RWPE2 (cell line): ENCODE measurements at regions not wholly inside any gene's neighbourhood (a gene's known extent, or its start where the extent isn't known, plus 50 kb on each side); places are given as distances from the start of the nearest gene placed in this dataset.
"Not testable (repeated sequence)": the region's sequence is repeated elsewhere in the genome, so short reads cannot be mapped to it uniquely, and the experiment has no call there.

Experiments
- ATAC-seq: fragments of 200-7000 bp; cut with Tn5 transposase; 3 replicates; pipeline ENCODE4 v1.9.1; 2021; ENCODE audit warnings: low read depth
- DNase-seq: peaks from one replicate; pipeline ENCODE4 v3.0.0-alpha.2; 2020; ENCODE audit warnings: low spot score
- H3K27ac ChIP-seq: fragments of 450-650 bp; 2 replicates; pipeline ENCODE4 v1.5.1; 2017; ENCODE audit warnings: mild to moderate bottlenecking; ENCODE audit not compliant: poor library complexity, severe bottlenecking
- H3K27me3 ChIP-seq: fragments of 250-450 bp; sonication (Bioruptor Pico); 2 replicates; pipeline ENCODE4 v1.5.1; 2021; ENCODE audit warnings: mild to moderate bottlenecking, moderate library complexity; ENCODE audit not compliant: insufficient read depth, poor library complexity, severe bottlenecking
- H3K36me3 ChIP-seq: fragments of 250-450 bp; sonication (Bioruptor Pico); 2 replicates; pipeline ENCODE4 v1.5.1; 2020; ENCODE audit warnings: low read depth, mild to moderate bottlenecking, moderate library complexity
- H3K4me1 ChIP-seq: fragments of 250-450 bp; sonication (Bioruptor Pico); 2 replicates; pipeline ENCODE4 v1.5.1; 2021; ENCODE audit warnings: mild to moderate bottlenecking, moderate library complexity; ENCODE audit not compliant: insufficient read depth, poor library complexity, severe bottlenecking
- H3K4me3 ChIP-seq: fragments of 250-450 bp; sonication (Bioruptor Pico); 2 replicates; pipeline ENCODE4 v1.5.1; 2021; ENCODE audit warnings: mild to moderate bottlenecking, moderate library complexity; ENCODE audit not compliant: severe bottlenecking
- H3K9me3 ChIP-seq: fragments of 250-450 bp; sonication (Bioruptor Pico); 2 replicates; pipeline ENCODE4 v1.5.1; 2021; ENCODE audit warnings: mild to moderate bottlenecking, moderate library complexity; ENCODE audit not compliant: severe bottlenecking
- TF ChIP-seq, protein P1 (sequence below): fragments of 450-650 bp; IDR thresholded peaks from one replicate; pipeline ENCODE4 v1.5.1; 2017; ENCODE audit warnings: mild to moderate bottlenecking, moderate library complexity; ENCODE audit not compliant: poor library complexity, severe bottlenecking

DNA sequence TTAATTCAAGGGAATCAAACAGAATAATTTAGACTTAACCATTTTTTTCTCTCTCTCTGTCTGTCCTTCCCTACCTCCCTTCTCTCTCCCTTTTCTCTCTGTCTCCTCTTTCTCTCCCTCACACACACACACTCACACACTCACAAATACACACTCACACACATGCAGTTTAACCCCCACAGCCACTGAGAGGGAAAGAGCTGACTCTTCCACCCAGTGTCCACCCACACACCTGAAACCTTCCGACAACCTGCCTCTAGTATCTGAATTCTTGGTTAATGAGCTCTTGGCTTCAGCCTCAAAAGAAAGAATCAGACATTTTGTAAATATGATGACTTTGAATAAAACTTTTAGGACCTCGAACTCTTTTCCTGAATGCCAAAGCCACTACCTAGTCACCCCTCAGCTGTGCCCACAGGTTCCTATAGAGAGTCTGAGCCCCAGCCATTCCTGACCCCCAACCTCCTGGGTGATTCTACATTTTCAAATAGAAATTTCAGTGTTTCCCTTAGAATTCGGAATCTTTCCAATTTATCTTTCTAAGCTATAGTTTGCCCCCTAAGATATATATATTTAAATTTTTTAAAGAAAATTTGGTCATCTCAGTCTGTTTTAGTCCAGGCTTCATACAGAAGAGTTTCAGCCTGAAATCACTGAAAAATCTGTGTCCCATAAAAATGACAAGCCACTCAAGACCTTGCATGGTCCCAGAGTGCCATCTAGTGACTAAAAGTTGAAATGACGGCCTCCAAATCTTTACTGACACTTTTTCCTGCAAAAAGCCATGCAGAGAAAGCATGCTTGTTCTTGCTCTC, 202.8 kb downstream of the IPMK start:
- TF ChIP-seq, protein P1, sequence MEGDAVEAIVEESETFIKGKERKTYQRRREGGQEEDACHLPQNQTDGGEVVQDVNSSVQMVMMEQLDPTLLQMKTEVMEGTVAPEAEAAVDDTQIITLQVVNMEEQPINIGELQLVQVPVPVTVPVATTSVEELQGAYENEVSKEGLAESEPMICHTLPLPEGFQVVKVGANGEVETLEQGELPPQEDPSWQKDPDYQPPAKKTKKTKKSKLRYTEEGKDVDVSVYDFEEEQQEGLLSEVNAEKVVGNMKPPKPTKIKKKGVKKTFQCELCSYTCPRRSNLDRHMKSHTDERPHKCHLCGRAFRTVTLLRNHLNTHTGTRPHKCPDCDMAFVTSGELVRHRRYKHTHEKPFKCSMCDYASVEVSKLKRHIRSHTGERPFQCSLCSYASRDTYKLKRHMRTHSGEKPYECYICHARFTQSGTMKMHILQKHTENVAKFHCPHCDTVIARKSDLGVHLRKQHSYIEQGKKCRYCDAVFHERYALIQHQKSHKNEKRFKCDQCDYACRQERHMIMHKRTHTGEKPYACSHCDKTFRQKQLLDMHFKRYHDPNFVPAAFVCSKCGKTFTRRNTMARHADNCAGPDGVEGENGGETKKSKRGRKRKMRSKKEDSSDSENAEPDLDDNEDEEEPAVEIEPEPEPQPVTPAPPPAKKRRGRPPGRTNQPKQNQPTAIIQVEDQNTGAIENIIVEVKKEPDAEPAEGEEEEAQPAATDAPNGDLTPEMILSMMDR, result peak; percentile 93
- no peaks in the 10 kb centered on the region for H3K9me3 ChIP-seq
- H3K27me3 ChIP-seq, result no peaks in the 10 kb centered on the region
- no peak overlapping the region for H3K4me3 ChIP-seq
- no peak overlapping the region for H3K27ac ChIP-seq
- no peaks in the 10 kb centered on the region for H3K36me3 ChIP-seq
- ATAC-seq (no peak), DNase-seq (no peak)
- H3K4me1 ChIP-seq, result no peaks in the 10 kb centered on the region

DNA sequence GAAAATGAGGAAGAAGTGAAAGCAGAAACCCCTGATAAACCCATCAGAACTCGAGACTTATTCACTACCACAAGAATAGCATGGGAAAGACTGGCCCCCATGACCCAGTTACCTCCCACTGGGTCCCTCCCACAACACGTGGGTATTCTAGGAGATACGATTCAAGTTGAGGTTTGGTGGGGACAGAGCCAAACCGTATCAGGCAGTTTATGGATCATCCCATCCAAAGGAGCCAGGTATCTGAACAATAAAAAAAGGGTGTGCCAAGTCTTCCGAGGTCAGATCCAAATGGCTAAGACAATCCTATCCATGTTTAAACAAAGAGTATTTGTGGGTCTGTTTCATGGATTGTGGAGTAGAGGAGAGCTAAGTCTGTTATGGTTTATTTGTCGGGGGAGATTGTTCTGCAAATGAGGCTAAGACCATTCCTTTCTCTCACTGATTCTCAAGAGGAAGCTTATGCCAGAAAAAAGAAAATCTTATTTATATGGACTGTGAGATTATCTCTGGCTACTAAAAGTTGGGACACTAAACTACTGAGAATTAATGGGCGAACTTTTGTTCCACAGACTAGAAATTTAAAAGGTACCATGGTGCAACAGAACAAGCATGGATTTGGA, 203.7 kb downstream of the IPMK start:
- H3K27me3 ChIP-seq, result no peaks in the 10 kb centered on the region
- H3K36me3 ChIP-seq, result no peaks in the 10 kb centered on the region
- no peak for DNase-seq
- no peak overlapping the region for H3K4me3 ChIP-seq
- TF ChIP-seq, protein P1, result no peak
- H3K9me3 ChIP-seq, result no peaks in the 10 kb centered on the region
- ATAC-seq, result no peak
- no peak overlapping the region for H3K27ac ChIP-seq
- H3K4me1 ChIP-seq, result no peaks in the 10 kb centered on the region

DNA sequence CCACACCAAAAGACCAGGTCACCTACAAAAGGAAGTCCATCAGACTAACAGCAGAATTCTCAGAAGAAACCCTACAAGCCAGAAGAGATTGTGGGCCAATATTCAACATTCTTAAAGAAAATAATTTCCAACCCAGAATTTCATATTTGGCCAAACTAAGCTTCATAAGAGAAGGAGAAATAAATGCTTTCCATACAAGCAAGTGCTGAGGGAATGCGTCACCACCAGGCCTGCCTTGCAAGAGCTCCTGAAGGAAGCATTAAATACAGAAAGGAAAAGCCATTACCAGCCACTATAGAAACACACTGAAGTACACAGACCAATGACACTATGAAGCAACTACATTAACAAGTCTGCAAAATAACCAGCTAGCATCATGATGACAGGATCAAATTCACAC, 209.0 kb downstream of the IPMK start:
- DNase-seq, H3K36me3 ChIP-seq, H3K4me3 ChIP-seq, H3K4me1 ChIP-seq, ATAC-seq, H3K9me3 ChIP-seq, H3K27ac ChIP-seq, H3K27me3 ChIP-seq: not testable (repeated sequence)

DNA sequence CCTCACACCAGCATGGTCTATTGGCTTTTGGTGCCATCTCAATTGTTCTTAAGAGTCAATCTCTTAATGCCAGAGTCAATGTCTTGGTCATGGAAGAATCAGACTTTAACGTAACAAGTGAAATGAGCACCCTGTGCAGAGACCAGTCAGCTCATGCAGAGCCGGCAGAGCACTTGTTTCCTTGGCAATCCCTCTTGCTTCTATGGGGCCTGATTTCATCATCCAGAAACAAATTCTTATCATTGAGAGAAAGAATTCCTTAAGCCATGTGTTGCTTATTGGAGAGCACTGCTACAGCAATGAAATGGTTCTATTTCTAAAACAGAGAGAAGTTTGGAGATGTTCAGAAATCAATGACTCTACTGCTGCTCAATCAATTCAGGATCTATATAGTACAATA, 212.8 kb downstream of the IPMK start:
- Histone ChIP-seq H3K4me1 (no peaks in the 10 kb centered on the region), H3K27ac (no peak overlapping the region), H3K36me3 (no peaks in the 10 kb centered on the region), H3K4me3 (no peak overlapping the region), H3K9me3 (no peaks in the 10 kb centered on the region), H3K27me3 (no peaks in the 10 kb centered on the region)
- ATAC-seq, result no peak
- TF ChIP-seq, protein P1, result no peak
- no peak for DNase-seq

DNA sequence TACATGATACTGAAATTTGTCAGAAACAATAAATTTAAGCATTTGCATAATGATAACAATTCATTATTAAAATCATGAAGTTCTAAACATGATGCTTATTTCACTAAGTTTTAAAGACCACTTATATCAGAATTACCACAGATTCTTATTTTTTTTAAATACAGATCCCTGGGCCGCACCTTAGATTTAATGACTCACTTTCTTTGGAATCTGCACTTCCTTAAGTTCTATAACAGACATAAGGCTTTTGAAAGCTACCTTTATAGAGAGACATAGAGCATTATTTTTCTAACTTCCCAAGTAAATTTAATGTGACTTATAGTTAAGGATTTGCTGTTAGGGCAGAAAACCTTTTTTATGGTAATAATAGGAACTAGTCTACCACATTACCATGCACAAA, 214.9 kb downstream of the IPMK start:
- ATAC-seq, result no peak; the same call in 2 of the 3 replicates
- Histone ChIP-seq H3K9me3 (no peaks in the 10 kb centered on the region), H3K36me3 (no peaks in the 10 kb centered on the region), H3K27me3 (no peaks in the 10 kb centered on the region), H3K4me3 (no peak overlapping the region), H3K4me1 (no peaks in the 10 kb centered on the region), H3K27ac (no peak overlapping the region)
- DNase-seq, result no peak
- TF ChIP-seq, protein P1, result no peak
